ENCODE measurements at regions not wholly inside any gene's neighbourhood (a gene's known extent, or its start where the extent isn't known, plus 50 kb on each side); places are given as distances from the start of the nearest gene placed in this dataset.

- no peak for TF ChIP-seq POLR2AphosphoS5 (IDR thresholded peaks at IDR 0.05; ENCODE audit: low read depth)
- no peak for TF ChIP-seq CTCF (IDR thresholded peaks at IDR 0.05; ENCODE audit: insufficient read depth, low read length)
- TF ChIP-seq GABPA (IDR thresholded peaks at IDR 0.05; ENCODE audit: low read depth), result no peak
- no peak for TF ChIP-seq SPI1 (IDR thresholded peaks at IDR 0.05; ENCODE audit: borderline replicate concordance, low read depth)
- no peak for TF ChIP-seq REST (IDR thresholded peaks at IDR 0.05; ENCODE audit: insufficient replicate concordance, low read depth)
Measured at GRCh38 chr18:8904316-8904715, 198.2 kb upstream of the NDUFV2 start.

Measured in HL-60 (cell line).